Mucosa of gallbladder (tissue), 1 donor: ENCODE measurements at regions not wholly inside any gene's neighbourhood (a gene's known extent, or its start where the extent isn't known, plus 50 kb on each side); places are given as distances from the start of the nearest gene placed in this dataset.

Source experiments
- DNase-seq: peaks from one replicate; pipeline ENCODE4 v3.0.0-alpha.2; 2020; ENCODE audit warnings: low spot score
- donor health status: DM: no; HTN: no; CAD: no.

- DNase-seq = no peak
Observed at GRCh38 chr6:66848244-66848953, 1141.4 kb upstream of the EYS start.

GRCh38 chr6:66838764-66839163 is 1131.7 kb upstream of the EYS start:
- no peak for DNase-seq

- DNase-seq = no peak
Observed at GRCh38 chr6:66825539-66825938, 1118.5 kb upstream of the EYS start.

- DNase-seq = no peak
Observed at GRCh38 chr6:66814156-66814555, 1107.1 kb upstream of the EYS start.

- no peak for DNase-seq
Observed at GRCh38 chr6:66808771-66809170, 1101.7 kb upstream of the EYS start.

GRCh38 chr6:66796987-66797386 is 1090.0 kb upstream of the EYS start:
- no peak for DNase-seq

GRCh38 chr6:66788579-66788978 is 1081.6 kb upstream of the EYS start:
- DNase-seq = no peak

- no peak for DNase-seq
Observed at GRCh38 chr6:66772800-66773199, 1065.8 kb upstream of the EYS start.

- DNase-seq = no peak
Observed at GRCh38 chr6:66771626-66772025, 1064.6 kb upstream of the EYS start.

GRCh38 chr6:66751630-66752029 is 1044.6 kb upstream of the EYS start:
- no peak for DNase-seq

GRCh38 chr6:66740346-66740745 is 1033.3 kb upstream of the EYS start:
- no peak for DNase-seq

- no peak for DNase-seq
Observed at GRCh38 chr6:66735106-66735890, 1028.3 kb upstream of the EYS start.

GRCh38 chr6:66731310-66731709 is 1024.3 kb upstream of the EYS start:
- no peak for DNase-seq

- DNase-seq = no peak
Observed at GRCh38 chr6:66725670-66726069, 1018.6 kb upstream of the EYS start.

GRCh38 chr6:66717801-66718200 is 1010.8 kb upstream of the EYS start:
- DNase-seq = no peak

GRCh38 chr6:66699385-66699784 is 992.4 kb upstream of the EYS start:
- no peak for DNase-seq

- DNase-seq = no peak
Observed at GRCh38 chr6:66689608-66690007, 982.6 kb upstream of the EYS start.

GRCh38 chr6:66687611-66688140 is 980.6 kb upstream of the EYS start:
- no peak for DNase-seq

- DNase-seq = no peak
Observed at GRCh38 chr6:66675906-66676305, 968.9 kb upstream of the EYS start.

- DNase-seq = no peak
Observed at GRCh38 chr6:66664112-66664511, 957.1 kb upstream of the EYS start.

GRCh38 chr6:66662721-66663507 is 955.9 kb upstream of the EYS start:
- DNase-seq = no peak

GRCh38 chr6:66662196-66662595 is 955.2 kb upstream of the EYS start:
- no peak for DNase-seq
